Thyroid gland (tissue), 4 donors: ENCODE measurements at regions not wholly inside any gene's neighbourhood (a gene's known extent, or its start where the extent isn't known, plus 50 kb on each side); places are given as distances from the start of the nearest gene placed in this dataset.

ENCODE experiments used
- DNase-seq, 2 donors: peaks; one replicate each; pipeline ENCODE4 v3.0.0-alpha.2; 2019
- H3K27ac ChIP-seq, 3 donors: fragments of 200-600 bp; sonication (generic); 1 replicate in 2 of 3; 2 replicates in 1 of 3; pipeline ENCODE4 v1.5.1; 2016 to 2019; ENCODE audit warnings: mild to moderate bottlenecking in 1 of 3, moderate library complexity in 1 of 3
- H3K27me3 ChIP-seq: fragments of 200-600 bp; sonication (generic); one replicate; pipeline ENCODE4 v1.5.1; 2019
- H3K36me3 ChIP-seq, 2 donors: fragments of 200-600 bp; sonication (generic); one replicate each; pipeline ENCODE4 v1.5.1; 2016 to 2019
- H3K4me1 ChIP-seq, 2 donors: fragments of 200-600 bp; sonication (generic); one replicate each; pipeline ENCODE4 v1.5.1; 2017 to 2019
- H3K4me3 ChIP-seq, 3 donors: fragments of 200-600 bp; sonication (generic); replicated peaks in 1 of 3; 1 replicate in 2 of 3; 2 replicates in 1 of 3; pipeline ENCODE4 v1.5.1; 2016; ENCODE audit warnings: mild to moderate bottlenecking in 1 of 3
- H3K9me3 ChIP-seq: fragments of 200-600 bp; sonication (generic); one replicate; pipeline ENCODE4 v1.5.1; 2017
- POLR2A ChIP-seq, 2 donors: fragments of 450-650 bp; IDR thresholded peaks; one replicate each; pipeline ENCODE4 v1.6.1; 2017; ENCODE audit warnings: antibody characterized with exemption in 2 of 2, mild to moderate bottlenecking in 2 of 2, moderate library complexity in 1 of 2
- WGBS, 2 donors: methylation state at CpG; one replicate each; pipeline ENCODE4 v1.1.5; 2017; 5-methylcytosine and 5-hydroxymethylcytosine counted together
- intact Hi-C: fragments of 100-400 bp; cut with DNase I; formaldehyde crosslinking; loops from one replicate; pipeline ENCODE4 v1.15.1; 2023
- TF ChIP-seq, protein P1 (sequence below), 6 experiments: fragments of 200-600 bp in 3 of 6; fragments of 450-650 bp in 3 of 6; sonication (generic) in 3 of 6; IDR thresholded peaks; one replicate each; pipeline ENCODE4 v1.5.1; 2016 to 2019; ENCODE audit warnings: antibody characterized with exemption in 6 of 6, mild to moderate bottlenecking in 2 of 6, inconsistent platforms in 1 of 6, moderate library complexity in 1 of 6

DNA sequence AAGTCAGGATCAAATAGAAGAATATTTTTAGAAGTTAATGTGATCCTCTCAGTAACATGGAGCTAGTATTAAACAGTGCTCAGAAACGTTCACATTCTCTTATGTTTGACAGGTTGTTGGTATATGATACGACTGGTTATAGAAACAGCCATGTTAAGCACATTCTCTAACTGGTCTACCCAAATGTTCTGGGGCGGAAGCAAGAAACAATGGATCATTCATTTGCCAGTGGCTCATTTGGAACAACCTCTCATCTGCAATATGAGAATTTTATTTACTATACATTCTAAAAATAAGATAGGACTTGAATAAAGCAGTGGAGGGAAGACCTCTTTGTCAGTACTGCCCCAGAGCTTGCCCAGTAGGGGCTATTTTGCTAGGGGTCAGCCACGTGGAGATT lies 167.1 kb upstream of the FAM98A start:
- Histone ChIP-seq H3K4me1 (no peaks in the 10 kb centered on the region), H3K27me3 (no peaks in the 10 kb centered on the region), H3K27ac (no peak overlapping the region), H3K9me3 (no peaks in the 10 kb centered on the region), H3K4me3 (no peak overlapping the region), H3K36me3 (no peaks in the 10 kb centered on the region)
- TF ChIP-seq POLR2A (IDR thresholded peaks at IDR 0.05): no peak
- TF ChIP-seq, protein P1, sequence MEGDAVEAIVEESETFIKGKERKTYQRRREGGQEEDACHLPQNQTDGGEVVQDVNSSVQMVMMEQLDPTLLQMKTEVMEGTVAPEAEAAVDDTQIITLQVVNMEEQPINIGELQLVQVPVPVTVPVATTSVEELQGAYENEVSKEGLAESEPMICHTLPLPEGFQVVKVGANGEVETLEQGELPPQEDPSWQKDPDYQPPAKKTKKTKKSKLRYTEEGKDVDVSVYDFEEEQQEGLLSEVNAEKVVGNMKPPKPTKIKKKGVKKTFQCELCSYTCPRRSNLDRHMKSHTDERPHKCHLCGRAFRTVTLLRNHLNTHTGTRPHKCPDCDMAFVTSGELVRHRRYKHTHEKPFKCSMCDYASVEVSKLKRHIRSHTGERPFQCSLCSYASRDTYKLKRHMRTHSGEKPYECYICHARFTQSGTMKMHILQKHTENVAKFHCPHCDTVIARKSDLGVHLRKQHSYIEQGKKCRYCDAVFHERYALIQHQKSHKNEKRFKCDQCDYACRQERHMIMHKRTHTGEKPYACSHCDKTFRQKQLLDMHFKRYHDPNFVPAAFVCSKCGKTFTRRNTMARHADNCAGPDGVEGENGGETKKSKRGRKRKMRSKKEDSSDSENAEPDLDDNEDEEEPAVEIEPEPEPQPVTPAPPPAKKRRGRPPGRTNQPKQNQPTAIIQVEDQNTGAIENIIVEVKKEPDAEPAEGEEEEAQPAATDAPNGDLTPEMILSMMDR (IDR thresholded peaks at IDR 0.05): no peak
- 63 to 66% methylated on average over 4 of the region's 4 CpGs for WGBS, 2 donors
- no peak for DNase-seq
- intact Hi-C loops: no loop called here

DNA sequence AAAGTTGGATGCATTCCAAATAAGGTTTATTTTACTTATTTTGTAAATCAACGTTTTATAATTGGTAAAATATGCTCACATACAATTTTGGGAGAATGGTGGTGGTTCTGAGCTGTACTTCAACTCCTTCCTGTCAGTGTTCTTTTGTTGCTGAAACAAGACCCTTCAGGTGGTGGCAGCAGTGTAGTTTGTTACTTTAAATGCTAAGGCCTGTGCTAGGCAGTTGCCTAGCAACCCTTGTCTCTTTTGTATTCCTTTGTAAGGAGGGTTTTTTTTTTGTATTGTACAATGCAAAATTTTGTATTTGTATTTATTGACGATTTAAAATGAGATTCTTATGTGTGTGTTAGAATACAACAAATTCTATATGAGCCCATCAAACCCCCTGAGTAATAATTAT lies 166.0 kb upstream of the FAM98A start:
- no peaks in the 10 kb centered on the region for H3K36me3 ChIP-seq
- no peak for TF ChIP-seq POLR2A (IDR thresholded peaks at IDR 0.05)
- TF ChIP-seq, protein P1 (IDR thresholded peaks at IDR 0.05): no peak
- no peak for DNase-seq
- no peaks in the 10 kb centered on the region for H3K4me1 ChIP-seq
- intact Hi-C loops: no loop called here
- no peak overlapping the region for H3K27ac ChIP-seq
- no peaks in the 10 kb centered on the region for H3K9me3 ChIP-seq
- no peak overlapping the region for H3K4me3 ChIP-seq
- 9 to 13% methylated on average over 2 of the region's 2 CpGs for WGBS, 2 donors
- H3K27me3 ChIP-seq: no peaks in the 10 kb centered on the region

DNA sequence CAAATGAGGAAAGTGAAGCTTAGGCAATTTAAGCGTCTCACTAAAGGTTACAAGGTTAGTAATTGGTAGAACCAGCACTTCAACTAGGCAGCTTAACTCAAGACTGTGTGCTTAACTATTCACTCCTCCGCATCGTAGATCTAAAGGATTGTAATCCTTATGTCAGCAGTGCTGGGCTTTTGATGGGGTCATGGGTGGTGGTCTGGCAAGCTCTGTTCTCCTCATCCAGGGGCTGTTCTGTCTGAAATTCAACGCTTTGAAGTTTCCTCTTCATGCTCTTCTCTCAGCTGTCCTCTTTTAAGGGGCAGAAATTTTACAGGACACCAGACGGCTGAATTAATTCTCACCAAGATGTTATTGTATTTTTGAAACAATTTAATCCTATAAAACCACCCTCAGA lies 165.5 kb upstream of the FAM98A start:
- no peaks in the 10 kb centered on the region for H3K4me1 ChIP-seq
- no peak overlapping the region for H3K27ac ChIP-seq
- no peaks in the 10 kb centered on the region for H3K27me3 ChIP-seq
- TF ChIP-seq, protein P1 (IDR thresholded peaks at IDR 0.05): no peak
- no peak for TF ChIP-seq POLR2A (IDR thresholded peaks at IDR 0.05)
- H3K36me3 ChIP-seq: no peaks in the 10 kb centered on the region
- no peak overlapping the region for H3K4me3 ChIP-seq
- H3K9me3 ChIP-seq: no peaks in the 10 kb centered on the region
- 40 to 61% methylated on average over 5 of the region's 5 CpGs for WGBS, 2 donors
- DNase-seq: no peak
- intact Hi-C loops: no loop called here

DNA sequence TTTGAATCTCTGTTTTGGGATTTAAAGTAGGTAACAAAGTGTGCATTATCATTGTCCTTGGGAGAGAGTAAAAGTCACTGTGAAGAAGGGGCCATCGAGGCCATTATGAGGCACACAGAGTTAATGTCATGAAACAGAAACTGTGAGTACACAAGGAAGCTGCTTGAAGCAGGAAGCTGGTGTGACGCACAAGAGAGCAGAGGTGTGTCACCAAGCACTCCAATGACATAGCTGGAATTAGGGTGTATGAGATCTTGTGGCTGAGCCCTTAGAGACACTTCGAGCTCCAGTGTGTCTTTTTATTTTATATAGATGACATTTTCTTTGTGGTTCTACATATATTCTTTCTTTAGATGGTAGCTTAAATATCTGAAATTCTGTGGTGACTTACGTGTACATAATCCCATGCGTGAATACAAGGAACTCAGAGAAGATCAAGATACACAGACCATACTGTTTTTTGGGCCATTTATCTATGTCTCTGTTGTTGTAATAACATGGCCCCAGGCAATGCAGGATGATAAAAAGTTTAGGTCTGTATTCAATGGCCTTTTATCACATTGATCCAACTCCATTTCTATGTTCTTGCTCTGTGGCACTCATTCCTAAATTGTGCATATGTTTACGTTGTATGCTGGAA lies 164.7 kb upstream of the FAM98A start:
- TF ChIP-seq, protein P1 (IDR thresholded peaks at IDR 0.05): no peak
- no peak for TF ChIP-seq POLR2A (IDR thresholded peaks at IDR 0.05)
- H3K9me3 ChIP-seq: no peaks in the 10 kb centered on the region
- DNase-seq: no peak
- H3K27ac ChIP-seq: no peak overlapping the region
- no peak overlapping the region for H3K4me3 ChIP-seq
- WGBS, 2 donors: 70 to 76% methylated on average over 6 of the region's 6 CpGs
- no peaks in the 10 kb centered on the region for H3K4me1 ChIP-seq
- H3K36me3 ChIP-seq: no peaks in the 10 kb centered on the region
- intact Hi-C loops: no loop called here
- H3K27me3 ChIP-seq: no peaks in the 10 kb centered on the region

DNA sequence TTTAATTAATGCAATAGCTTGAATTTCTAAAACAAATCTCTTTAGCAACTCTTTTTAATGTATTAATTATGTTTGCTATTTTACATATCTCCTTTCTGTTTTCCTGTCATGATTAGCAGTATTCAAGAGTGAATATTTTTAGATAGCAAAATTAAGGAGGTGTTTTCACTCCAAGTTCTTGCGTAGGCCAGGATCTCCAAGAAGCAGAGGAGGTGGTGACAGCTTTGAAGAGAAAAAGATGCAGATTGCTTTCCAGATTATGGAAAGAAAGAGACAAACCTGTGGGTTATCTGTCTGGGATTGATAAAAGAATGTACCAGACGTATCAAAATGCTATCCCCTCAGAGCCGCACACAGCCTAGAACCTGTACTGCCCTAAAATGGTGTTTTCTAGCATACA lies 163.5 kb upstream of the FAM98A start:
- intact Hi-C loops: no loop called here

More for the DNA sequence above, 163.5 kb upstream of the FAM98A start:
- H3K27ac ChIP-seq: no peak overlapping the region
- H3K9me3 ChIP-seq: no peaks in the 10 kb centered on the region
- no peaks in the 10 kb centered on the region for H3K36me3 ChIP-seq
- TF ChIP-seq, protein P1 (IDR thresholded peaks at IDR 0.05): no peak
- TF ChIP-seq POLR2A (IDR thresholded peaks at IDR 0.05): no peak
- H3K4me1 ChIP-seq: no peaks in the 10 kb centered on the region
- WGBS, 2 donors: 87 to 92% methylated on average over 3 of the region's 3 CpGs
- no peak overlapping the region for H3K4me3 ChIP-seq
- H3K27me3 ChIP-seq: no peaks in the 10 kb centered on the region
- DNase-seq: no peak
